DOHH2 (cell line): ENCODE measurements at regions not wholly inside any gene's neighbourhood (a gene's known extent, or its start where the extent isn't known, plus 50 kb on each side); places are given as distances from the start of the nearest gene placed in this dataset.

Experiments used
- H3F3A ChIP-seq: fragments of 200-600 bp; sonication (generic), shearing (Covaris generic); 2 replicates; pipeline ENCODE4 v1.6.0; 2016; ENCODE audit warnings: antibody characterized with exemption, mild to moderate bottlenecking; ENCODE audit not compliant: control insufficient read depth, insufficient read depth
- H3K27ac ChIP-seq: fragments of 200-600 bp; sonication (generic); 2 replicates; pipeline ENCODE4 v1.5.1; 2014; ENCODE audit warnings: low read depth, mild to moderate bottlenecking, low read length, moderate library complexity
- H3K27me3 ChIP-seq: fragments of 200-600 bp; sonication (generic); 2 replicates; pipeline ENCODE4 v1.6.1; 2014; ENCODE audit warnings: mild to moderate bottlenecking, low read length, mixed read lengths; ENCODE audit not compliant: control insufficient read depth
- H3K36me3 ChIP-seq: fragments of 200-600 bp; sonication (generic); 2 replicates; pipeline ENCODE4 v1.6.1; 2014; ENCODE audit warnings: mild to moderate bottlenecking, low read length, moderate library complexity, mixed read lengths; ENCODE audit not compliant: control insufficient read depth
- H3K4me1 ChIP-seq: fragments of 200-600 bp; sonication (generic); 2 replicates; pipeline ENCODE4 v1.6.1; 2014; ENCODE audit warnings: mild to moderate bottlenecking, low read length, mixed read lengths; ENCODE audit not compliant: control insufficient read depth
- H3K4me2 ChIP-seq: fragments of 200-600 bp; sonication (generic); 2 replicates; pipeline ENCODE4 v1.6.0; 2014; ENCODE audit warnings: mild to moderate bottlenecking, low read length, moderate library complexity
- H3K4me3 ChIP-seq: fragments of 200-600 bp; sonication (generic); 2 replicates; pipeline ENCODE4 v1.5.1; 2014; ENCODE audit warnings: mild to moderate bottlenecking, low read length, mixed read lengths
- H3K79me2 ChIP-seq: fragments of 200-600 bp; sonication (generic); 2 replicates; pipeline ENCODE4 v1.6.1; 2014; ENCODE audit warnings: mild to moderate bottlenecking, low read length, mixed read lengths; ENCODE audit not compliant: control insufficient read depth
- H3K9me2 ChIP-seq: fragments of 200-600 bp; sonication (generic); replicated peaks from 2 replicates; pipeline ENCODE4 v1.6.1; 2014; ENCODE audit warnings: mild to moderate bottlenecking, low read length, mixed read lengths; ENCODE audit not compliant: control insufficient read depth
- H3K9me3 ChIP-seq: fragments of 200-600 bp; sonication (generic); 2 replicates; pipeline ENCODE4 v1.6.1; 2014; ENCODE audit warnings: antibody characterized with exemption, low read length, mixed read lengths; ENCODE audit not compliant: control insufficient read depth, insufficient read depth
- H4K20me1 ChIP-seq: fragments of 200-600 bp; sonication (generic); 2 replicates; pipeline ENCODE4 v1.6.0; 2014; ENCODE audit warnings: low read depth, mild to moderate bottlenecking, antibody characterized with exemption, low read length, moderate library complexity; ENCODE audit not compliant: control insufficient read depth, insufficient read depth
- CTCF ChIP-seq: fragments of 200-600 bp; sonication (generic); IDR thresholded peaks from one replicate; pipeline ENCODE4 v1.5.1; 2014; ENCODE audit warnings: antibody characterized with exemption, mild to moderate bottlenecking, low read depth, low read length; ENCODE audit not compliant: poor library complexity, severe bottlenecking
- EZH2phosphoT487 ChIP-seq: fragments of 200-600 bp; sonication (generic); IDR thresholded peaks from 2 replicates; pipeline ENCODE4 v1.6.1; 2017; ENCODE audit warnings: borderline replicate concordance, mild to moderate bottlenecking, antibody characterized with exemption, low read length, moderate library complexity, mixed read lengths

- H3K27me3 ChIP-seq: no peaks in the 10 kb centered on the region
- no peaks in the 10 kb centered on the region for H3K9me3 ChIP-seq
- H3K27ac ChIP-seq: no peak overlapping the region
- no peaks in the 10 kb centered on the region for H3K79me2 ChIP-seq
- H4K20me1 ChIP-seq: no peaks in the 10 kb centered on the region
- H3K4me3 ChIP-seq: no peak overlapping the region
- H3K4me1 ChIP-seq: peaks cover 15% of the 10 kb centered on the region
- no peaks in the 10 kb centered on the region for H3F3A ChIP-seq
- TF ChIP-seq EZH2phosphoT487 (no peak), CTCF (no peak)
- no peaks in the 10 kb centered on the region for H3K36me3 ChIP-seq
- no peaks in the 10 kb centered on the region for H3K9me2 ChIP-seq
- no peak overlapping the region for H3K4me2 ChIP-seq
Measured at GRCh38 chr4:53693909-53694308, 102.6 kb upstream of the LNX1 start.

GRCh38 chr4:53693408-53693807 lies 102.1 kb upstream of the LNX1 start:
- Histone ChIP-seq H3K4me2 (no peak overlapping the region), H3K27ac (no peak overlapping the region), H3K36me3 (no peaks in the 10 kb centered on the region), H3F3A (no peaks in the 10 kb centered on the region), H3K4me3 (no peak overlapping the region), H4K20me1 (no peaks in the 10 kb centered on the region), H3K79me2 (no peaks in the 10 kb centered on the region), H3K27me3 (no peaks in the 10 kb centered on the region), H3K9me3 (no peaks in the 10 kb centered on the region), H3K4me1 (peaks cover 15% of the 10 kb centered on the region), H3K9me2 (no peaks in the 10 kb centered on the region)
- TF ChIP-seq CTCF: no peak
- no peak for TF ChIP-seq EZH2phosphoT487

GRCh38 chr4:53688186-53688790 lies 97.0 kb upstream of the LNX1 start:
- H4K20me1 ChIP-seq: no peaks in the 10 kb centered on the region
- H3K79me2 ChIP-seq: no peaks in the 10 kb centered on the region
- no peak overlapping the region for H3K27ac ChIP-seq
- TF ChIP-seq CTCF: no peak
- no peak for TF ChIP-seq EZH2phosphoT487
- H3K4me1 ChIP-seq: 0 out of 2 replicates have a peak, but pooled peaks cover 3% of the 10 kb centered on the region
- no peak overlapping the region for H3K4me3 ChIP-seq
- no peaks in the 10 kb centered on the region for H3K9me3 ChIP-seq
- H3K27me3 ChIP-seq: peaks cover 7% of the 10 kb centered on the region; the same call in 1 of the 2 replicates
- H3K4me2 ChIP-seq: no peak overlapping the region
- H3K36me3 ChIP-seq: no peaks in the 10 kb centered on the region
- H3K9me2 ChIP-seq: no peaks in the 10 kb centered on the region
- no peaks in the 10 kb centered on the region for H3F3A ChIP-seq
